GM21367 (cell line): ENCODE measurements at regions not wholly inside any gene's neighbourhood (a gene's known extent, or its start where the extent isn't known, plus 50 kb on each side); places are given as distances from the start of the nearest gene placed in this dataset.

Experiments used
- ATAC-seq: cut with Tn5 transposase; IDR thresholded peaks from one replicate; pipeline ENCODE4 v1.9.1; 2021; ENCODE audit not compliant: unreplicated experiment

DNA sequence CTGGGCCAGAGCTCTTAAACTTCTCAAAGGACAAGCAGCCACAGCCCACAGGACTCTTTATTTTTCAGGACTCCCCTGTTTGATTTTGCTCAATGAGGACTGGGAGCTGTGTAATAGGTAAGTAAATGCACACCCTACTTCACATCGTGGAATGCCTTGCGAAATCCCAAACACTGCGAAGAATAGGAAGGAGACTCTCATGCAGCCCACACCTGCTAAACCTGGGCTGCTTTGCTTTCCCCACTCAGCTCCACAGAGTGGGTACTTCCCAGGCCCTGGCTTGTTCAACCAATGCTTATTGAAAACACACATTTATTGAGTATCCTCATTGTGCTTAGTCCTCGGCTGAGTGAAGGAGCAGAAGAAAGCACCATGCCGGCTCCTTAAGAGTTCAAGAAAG is 103.3 kb upstream of the FSTL4 start:
- ATAC-seq, result no peak

DNA sequence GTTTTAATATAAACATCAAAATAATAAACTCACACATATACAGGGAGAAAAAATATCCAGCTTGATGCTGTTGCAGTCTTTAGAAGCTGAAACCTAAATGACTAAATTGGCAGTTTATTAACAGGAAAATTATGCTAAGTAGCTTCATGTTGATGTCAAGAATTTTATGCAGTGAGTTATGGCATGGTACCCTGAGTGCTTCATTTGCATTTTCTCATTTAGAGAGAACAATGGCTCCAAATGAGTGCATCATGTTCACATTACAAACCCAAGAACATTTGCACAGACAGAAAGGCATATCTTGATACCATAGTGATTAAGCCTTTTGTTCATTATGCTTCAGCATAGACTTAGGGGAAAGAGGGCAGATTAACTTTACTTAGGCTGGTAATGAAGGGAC is 102.9 kb upstream of the FSTL4 start:
- ATAC-seq, result no peak

DNA sequence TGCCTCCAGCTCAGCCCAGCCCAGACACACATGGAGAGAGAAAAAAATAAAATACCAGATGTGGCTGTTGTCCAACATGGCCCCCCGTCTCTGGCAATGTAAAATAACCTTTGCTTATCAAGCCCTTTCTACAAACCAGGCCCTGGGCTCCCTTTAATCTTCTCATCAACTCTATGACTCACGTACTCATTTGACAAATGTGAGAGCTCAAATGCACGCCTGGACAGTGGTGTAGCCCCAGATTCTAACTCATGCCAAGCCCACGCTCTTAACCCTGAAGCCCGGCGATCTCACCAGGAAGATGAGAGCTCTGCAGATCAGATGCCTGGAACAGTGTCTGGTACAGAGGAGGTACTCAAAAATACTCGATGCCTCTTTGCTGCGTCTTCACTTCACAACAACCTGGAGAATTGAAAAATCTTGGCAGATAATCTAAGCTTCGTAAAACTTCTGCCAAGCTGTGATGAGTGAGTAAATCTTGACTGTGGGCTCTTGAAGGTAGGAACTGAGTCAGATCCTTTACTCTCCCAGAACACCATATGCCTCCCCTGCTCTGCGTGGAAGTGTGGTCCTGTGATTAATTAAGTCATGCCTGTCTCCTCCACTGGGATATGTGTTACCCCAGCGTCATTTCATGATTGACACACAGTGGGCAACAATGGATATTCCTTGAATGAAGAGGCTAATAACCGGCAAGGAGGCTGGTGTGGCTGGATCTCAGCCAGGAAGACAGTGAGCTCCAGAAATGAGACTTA is 102.0 kb upstream of the FSTL4 start:
- ATAC-seq, result no peak

DNA sequence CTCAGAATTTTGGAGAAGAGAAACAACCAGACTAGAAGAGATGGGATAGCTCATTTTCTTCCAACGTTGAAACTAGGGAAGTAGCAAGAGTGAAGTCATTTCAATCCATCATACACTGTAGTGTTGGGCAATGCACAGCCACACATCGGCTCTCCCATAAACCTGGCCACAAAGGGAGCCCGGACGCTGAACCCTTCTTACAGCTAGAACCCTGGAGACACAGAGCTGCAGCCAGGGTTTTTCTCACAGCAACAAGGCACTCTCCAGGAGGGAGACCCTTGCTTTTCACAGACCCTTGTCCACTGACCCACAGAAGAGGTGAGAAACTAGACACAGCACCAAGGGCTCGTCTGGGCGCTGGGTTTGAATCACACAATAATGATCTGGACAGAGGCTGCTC is 101.4 kb upstream of the FSTL4 start:
- ATAC-seq, result no peak

DNA sequence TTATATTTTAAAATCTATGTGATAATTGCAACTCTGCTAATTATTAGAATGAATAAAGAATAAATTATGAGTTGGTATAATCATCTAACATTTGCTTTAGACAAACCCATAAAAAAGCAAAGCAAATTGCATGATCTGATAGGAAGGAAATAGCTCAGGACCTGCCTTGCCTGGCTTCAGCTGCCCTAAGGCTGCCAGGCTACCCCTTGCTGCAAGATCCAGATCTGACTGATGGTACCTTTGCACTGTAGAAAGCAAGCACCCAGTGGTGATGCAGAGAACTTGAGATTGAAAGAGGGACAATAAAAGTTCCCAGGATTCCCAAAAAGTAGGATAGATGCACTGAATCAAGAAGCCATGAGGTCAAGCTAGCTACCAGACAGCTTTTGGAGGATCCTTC is 100.9 kb upstream of the FSTL4 start:
- ATAC-seq, result no peak

DNA sequence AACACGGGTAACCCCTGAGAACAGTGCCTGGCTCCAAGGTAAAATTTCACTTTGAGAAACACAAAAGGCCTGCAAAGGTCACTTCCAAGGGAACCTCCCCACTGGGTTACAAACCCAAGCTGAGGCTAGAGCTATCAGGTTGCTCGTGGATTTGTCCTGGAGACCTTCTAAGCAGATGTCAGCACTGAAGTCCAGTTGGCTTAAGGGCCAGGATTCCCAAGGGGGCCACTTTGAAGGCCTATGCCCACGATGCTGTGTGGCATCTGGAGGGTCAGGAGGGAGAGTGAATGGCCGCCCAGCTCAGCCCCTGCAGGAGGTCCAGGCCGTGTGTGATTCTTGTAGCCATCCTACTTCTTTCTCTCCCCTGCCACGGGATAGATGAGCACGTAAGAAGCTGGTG is 100.2 kb upstream of the FSTL4 start:
- no peak for ATAC-seq

DNA sequence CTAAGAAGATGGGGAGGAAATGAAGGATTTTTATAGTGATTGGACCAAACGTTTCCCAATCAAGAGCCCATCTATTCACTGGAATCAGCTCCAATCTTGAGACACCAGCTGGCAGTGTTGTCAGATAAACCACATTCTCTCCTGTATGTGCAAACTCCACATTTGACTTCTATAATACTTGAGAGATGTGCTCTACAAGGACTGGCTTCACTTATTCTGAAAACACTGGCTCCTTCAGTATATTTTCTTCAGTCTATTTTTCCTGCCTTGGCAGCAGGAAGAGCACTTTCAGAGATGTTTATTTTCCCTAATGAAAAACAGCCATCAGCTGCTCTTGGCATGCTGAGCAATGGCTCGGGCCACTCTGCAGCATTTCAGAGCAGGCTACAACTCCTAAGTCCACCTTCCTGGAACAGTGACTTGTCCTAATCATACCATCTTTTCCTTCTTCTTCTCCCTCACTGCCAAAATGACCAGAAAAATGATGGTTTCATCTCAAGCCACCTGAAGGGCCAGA is 96.9 kb upstream of the FSTL4 start:
- no peak for ATAC-seq

DNA sequence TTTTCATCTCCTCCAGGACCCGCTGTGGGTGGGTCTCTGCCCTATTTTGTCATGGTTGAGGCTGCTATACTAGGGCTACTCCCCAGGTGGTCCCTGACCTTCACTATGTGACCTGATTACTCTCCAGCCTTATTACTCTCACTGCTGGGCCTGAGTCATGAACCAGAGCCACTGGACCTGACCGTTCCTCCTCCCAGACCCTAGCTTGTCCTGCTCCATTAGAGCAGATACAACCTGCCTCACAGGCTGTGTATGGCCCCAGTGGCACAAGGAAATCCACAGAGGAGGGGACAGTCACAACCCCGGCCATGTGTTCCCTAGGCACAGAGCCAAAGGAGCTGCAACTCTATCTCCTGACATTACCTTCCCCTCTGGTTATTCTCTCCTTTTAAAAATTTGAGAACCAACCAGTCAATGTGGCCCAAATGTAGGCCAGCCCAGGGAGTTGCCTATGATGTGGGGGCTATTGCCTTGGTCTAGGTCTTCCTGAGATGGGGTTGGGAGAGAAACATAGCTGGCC is 96.0 kb upstream of the FSTL4 start:
- ATAC-seq, result no peak

DNA sequence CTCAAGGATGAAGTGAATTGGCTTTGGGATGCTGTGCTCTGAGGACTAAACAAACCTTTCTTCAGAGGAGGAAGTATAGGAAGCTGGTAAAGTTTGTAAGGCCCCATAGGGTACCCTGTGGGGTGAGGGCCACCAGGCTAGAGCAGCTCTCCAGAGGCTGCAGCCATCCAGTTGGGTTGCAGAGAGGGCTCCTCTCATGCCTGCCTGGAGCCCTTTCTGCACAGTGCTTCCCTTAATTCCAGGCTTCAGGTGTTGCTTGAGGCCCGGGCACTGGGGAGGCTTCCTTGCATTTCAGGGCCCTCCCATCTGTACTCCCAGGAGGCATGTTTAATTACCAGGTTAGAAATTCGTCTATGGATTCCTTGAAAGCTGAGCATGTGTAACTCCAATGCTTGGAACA is 95.3 kb upstream of the FSTL4 start:
- no peak for ATAC-seq

DNA sequence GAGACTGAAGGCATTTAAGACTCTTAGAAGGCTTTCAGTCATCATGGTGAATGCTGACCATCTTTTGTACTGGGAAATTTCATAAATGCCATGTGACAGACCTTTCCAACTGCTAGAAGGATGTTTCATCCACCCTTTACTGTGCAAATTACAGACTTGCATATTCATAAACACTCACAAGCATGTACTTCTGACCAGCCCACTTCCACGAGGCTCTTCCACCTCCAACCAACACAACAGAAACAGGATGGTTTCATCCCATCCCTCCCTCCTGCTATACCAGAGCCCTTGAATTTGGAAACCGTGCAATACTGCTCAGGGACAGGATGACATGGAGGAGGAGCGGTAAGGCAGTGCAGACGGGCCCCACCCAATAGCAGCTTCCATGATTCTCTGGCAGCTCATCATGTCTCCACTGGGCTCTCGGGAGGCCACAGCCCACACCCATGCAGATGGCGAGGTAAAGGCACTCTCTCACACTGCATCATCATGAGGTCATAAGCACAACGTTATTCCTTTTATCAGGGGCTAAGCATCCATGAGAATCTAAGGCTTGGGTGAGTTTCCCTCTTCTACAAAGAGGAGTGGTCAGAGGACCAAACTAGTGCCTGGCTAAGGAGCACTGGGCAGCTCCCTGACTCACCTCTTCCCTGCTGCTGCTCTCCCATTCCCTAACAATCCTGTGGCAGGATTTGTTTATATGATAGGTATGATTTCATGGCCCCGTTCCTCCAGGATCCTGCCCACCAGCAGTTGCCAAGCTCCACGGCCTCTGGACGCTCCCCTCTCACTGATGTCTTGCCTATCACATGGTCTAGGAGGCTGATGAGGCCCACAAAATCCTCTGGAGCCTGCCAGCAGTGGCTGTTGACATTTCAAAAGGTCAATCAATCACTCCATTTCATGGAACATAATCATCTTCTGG is 94.4 kb upstream of the FSTL4 start:
- no peak for ATAC-seq

DNA sequence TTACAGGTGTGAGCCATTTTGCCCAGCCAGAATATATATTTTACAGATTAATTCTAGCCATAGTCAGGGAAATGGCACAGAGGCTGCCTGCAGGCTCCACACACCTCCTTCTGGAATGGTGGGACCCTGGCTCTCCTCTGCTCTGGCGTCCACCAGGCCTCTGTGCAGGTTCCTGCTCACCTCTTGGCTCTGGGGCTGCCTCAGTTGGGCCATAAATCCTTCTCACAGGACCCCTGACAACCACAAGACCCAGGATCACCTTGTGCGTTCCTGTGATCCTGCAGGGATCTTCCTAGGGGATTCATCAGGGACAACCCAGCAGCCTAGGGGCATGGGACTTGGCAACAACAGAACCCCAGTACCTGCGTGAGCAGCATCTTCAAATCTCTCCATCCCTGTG is 93.0 kb upstream of the FSTL4 start:
- ATAC-seq, result no peak

DNA sequence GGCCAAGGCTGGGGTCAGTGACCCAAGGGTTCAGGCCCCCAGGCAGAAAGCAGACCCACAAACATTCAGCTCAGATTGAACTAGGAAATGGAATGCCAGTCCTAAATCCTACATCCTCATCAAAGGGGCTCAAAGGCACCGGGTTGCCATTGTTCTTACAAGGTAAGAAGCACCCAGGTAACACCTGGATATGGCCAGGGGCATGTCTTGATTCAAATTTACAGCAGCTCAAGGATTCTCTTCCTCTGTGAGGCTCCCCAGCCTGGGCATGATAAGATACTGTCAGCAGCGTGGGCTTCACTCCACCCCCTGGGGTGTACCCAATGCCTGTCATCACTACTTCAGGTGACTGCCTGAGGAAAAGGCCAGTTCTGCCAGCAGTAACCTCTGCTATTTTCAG is 92.1 kb upstream of the FSTL4 start:
- no peak for ATAC-seq

DNA sequence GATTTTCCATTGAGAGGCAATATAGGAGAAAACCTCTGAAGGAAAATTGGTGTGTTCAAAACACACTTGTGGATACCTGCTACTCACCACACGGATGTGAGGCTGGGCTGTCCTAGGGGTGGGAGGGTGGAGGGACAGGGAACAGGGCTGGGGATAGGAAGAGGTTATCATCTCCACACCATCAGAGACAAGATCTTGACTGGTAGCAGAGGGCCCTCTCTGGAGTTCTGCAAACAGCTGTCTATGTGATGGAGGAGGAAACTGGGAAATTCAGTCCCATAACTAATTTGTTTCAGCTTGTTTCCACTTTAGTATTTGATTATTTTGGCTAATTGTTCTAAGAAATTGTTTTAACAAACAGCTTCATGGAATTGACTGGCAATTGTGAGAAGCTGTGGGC is 91.6 kb upstream of the FSTL4 start:
- no peak for ATAC-seq

DNA sequence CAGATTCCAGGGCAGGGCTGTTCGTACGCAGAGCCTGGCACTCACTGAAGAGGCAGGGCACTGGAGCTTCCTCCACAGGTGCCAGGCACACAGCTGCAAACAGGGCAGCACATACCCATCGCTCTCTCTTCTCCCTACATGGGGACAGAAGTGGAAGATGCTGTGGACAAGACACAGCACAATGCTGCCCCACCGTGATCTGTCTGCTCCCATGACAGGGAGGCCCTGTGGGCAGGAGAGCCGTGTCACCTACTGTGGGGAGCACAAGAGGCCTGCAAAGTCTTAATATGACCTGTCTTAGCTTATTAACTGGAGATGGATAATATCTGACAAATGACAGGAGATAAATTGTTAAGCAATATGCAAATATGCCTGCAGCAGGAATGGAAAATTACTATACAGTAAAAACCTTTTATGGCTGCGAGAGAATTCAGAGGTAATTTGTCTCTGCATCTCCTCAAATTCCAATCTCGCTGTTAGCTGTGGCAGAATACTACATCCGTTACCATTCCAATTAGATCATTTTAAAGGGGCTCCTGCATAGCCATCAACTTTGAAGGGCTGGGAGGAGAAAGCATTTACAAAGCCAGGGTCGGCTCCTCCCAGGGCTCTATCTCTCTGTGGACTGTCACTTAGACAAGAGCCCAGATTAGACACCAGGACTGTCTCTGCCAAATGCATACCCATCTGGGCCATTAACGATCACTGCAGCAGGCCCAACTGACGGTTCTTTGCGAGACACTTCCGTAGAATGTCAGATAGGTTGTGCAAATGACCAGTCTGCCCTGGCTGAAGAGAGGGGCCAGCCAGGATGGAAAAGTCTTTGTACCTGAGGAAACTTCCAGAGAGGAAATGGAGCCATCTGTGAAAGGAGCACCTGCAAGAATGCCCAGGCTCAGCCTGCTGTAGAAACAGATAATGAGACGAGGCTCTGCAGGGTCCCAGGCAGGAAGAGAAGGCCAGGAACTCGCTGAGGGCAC is 90.7 kb upstream of the FSTL4 start:
- ATAC-seq, result no peak

DNA sequence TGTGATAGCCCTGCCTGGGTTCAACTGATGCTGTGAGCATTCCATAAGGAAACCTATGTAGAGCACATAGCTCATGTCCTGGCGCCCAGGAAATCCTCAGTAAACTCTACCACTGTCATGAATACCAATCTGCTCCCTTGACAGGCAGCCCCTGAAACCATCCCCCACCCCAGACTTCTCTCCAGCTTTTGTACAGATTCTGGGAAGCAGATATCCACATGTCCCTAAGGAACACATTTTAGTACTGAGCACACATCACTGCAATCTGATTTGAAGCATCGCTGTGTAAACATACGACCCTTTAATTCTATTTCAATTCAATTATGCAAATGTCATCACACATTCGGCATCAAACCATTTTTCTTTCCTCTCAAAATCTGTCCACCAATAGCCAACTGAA is 89.5 kb upstream of the FSTL4 start:
- no peak for ATAC-seq

DNA sequence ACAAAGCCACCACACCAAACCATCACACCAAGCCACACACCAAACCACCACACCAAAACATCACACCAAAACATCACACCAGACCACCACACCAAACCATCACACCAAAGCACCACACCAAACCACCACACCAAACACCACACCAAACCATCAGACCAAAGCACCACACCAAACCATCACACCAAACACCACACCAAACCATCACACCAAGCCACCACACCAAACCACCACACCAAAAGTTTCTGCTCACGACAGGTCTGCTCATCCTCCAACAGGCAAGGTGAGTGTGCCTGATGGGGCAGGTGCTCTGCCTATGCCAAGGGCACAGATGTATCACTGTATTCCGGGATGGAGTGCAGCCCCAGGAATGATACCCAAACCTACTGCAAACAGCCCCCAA is 87.9 kb upstream of the FSTL4 start:
- ATAC-seq, result no peak

DNA sequence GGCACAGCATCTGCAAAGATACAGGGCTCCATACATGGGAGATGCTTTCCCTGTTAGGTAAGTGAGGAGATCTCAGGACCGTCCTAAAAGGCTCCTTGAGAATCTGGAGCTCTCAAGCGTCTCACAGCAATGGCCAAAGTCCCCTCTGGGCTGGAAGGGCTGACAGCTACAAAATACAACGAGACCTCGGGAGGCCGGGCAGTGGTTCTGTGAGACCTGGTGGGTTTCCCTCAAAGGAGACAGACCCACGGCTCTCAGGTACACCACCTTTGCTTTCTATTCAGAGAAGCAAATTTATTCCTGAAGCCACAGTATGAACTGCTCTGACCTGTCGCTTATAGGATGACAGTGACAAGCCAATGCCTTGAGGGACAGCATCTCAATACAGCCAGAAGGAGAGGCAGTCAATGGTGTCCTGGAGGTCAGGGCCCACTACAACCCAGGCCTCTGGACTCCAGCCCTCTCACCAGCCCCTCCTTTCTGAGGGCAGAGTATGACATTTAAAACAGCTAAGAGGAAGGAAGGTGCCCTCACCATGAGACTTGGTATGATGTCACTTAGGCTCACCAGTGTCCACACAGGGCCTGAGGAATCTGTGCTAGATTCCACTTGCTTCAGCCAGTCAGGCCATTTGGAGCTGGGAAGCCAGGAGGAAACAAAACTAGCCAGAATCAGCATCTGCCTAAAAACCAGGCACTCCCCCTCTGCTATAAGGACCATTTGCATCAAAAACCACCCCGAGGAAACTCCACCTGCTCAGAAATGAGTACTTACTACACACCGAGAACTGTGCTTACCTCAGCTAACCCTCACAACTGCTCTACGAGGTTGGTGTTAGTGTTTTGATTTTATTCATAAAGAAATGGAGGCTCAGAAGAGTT is 86.5 kb upstream of the FSTL4 start:
- no peak for ATAC-seq

DNA sequence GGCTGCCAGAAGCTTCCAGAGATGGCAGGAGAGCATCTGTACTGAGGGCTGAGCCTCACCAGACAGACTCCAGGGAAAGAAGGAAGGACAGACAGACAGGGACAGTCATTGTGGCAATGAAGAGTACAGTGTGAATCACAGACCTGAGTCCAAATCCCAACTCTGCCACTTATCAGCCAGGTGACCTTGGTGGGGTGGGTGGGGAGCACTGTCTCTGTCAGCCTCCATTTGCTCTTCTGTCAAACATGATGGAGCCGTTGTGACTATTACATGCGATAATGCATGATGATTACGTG is 85.9 kb upstream of the FSTL4 start:
- no peak for ATAC-seq

DNA sequence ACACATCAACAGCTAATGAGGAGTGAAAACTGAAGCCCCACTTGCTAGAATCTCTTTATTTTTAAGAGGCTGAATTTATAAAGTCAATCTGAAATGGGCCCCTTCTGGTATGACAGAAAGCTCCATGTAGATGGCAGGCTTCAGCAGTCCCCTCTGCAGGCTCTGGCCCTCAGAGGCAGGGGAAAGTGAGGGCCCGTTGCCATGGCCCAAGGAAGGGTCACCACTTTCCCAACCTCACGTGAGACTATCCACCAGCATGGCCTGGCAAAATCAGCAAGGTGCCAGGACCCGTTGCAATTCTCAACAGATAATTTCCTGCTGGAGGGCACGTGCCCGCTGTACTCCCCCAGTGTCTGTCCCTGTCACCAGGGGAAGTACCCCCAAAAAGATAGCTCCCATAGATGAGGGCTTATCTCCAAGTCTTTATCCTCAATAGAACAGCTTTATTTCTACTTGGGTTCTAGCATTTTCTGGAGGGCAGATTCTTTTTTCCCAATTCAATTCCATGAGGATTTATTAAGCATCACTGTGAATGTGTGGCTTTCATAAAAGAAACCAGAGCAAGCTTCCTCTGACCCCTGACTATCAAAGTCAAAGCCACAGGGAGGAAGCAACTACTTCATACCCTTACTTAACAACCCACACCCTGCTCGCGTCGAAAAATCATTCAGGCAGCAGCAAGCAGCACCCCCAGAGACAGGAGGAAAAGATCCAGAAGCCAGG is 85.4 kb upstream of the FSTL4 start:
- no peak for ATAC-seq
